PC-3 (cell line): ENCODE measurements at regions not wholly inside any gene's neighbourhood (a gene's known extent, or its start where the extent isn't known, plus 50 kb on each side); places are given as distances from the start of the nearest gene placed in this dataset.

Experiments used
- EZH2 ChIP-seq: fragments of 300-600 bp; sonication (generic); IDR thresholded peaks from one replicate; pipeline ENCODE4 v1.6.1; 2017; ENCODE audit warnings: antibody characterized with exemption, mild to moderate bottlenecking, low read length; ENCODE audit not compliant: unreplicated experiment
- TF ChIP-seq, protein P1 (sequence below): fragments of 300-600 bp; sonication (generic); conservative IDR thresholded peaks from 2 replicates; pipeline ENCODE4 v1.5.1; 2017; ENCODE audit warnings: antibody characterized with exemption, low read depth, mild to moderate bottlenecking, low read length

DNA sequence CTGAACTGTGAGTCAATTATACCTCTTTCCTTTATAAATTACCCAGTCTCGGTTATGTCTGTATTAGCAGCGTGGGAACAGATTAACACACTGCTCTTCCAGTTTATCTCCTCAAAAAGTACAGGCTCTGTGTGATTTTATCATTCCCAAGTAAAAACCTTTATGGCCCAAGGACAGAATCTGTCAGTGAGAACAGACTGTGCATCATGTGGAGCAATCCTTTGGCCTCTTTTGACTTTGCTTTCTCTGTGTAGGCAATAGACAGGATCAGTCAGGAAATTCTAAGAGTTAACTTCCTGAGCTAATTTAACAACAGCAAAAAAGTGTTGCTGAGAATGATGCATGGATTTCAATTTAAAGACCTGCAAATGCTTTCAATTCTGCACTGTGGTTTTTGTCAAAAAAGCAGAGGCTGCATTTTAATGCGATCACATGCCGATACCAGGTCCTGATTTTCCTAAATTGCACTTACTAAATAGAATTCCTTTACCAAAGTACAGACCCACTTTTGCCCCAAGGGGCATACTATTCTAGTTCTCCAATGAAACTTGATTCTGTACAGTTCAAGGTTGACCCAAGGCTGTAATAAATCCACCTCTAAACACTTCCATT, 246.7 kb upstream of the MARCKS start:
- no peak for TF ChIP-seq EZH2
- TF ChIP-seq, protein P1, sequence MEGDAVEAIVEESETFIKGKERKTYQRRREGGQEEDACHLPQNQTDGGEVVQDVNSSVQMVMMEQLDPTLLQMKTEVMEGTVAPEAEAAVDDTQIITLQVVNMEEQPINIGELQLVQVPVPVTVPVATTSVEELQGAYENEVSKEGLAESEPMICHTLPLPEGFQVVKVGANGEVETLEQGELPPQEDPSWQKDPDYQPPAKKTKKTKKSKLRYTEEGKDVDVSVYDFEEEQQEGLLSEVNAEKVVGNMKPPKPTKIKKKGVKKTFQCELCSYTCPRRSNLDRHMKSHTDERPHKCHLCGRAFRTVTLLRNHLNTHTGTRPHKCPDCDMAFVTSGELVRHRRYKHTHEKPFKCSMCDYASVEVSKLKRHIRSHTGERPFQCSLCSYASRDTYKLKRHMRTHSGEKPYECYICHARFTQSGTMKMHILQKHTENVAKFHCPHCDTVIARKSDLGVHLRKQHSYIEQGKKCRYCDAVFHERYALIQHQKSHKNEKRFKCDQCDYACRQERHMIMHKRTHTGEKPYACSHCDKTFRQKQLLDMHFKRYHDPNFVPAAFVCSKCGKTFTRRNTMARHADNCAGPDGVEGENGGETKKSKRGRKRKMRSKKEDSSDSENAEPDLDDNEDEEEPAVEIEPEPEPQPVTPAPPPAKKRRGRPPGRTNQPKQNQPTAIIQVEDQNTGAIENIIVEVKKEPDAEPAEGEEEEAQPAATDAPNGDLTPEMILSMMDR = no peak
